Astrocyte of the spinal cord (primary cell): ENCODE measurements at regions not wholly inside any gene's neighbourhood (a gene's known extent, or its start where the extent isn't known, plus 50 kb on each side); places are given as distances from the start of the nearest gene placed in this dataset.
"Not testable (repeated sequence)": the region's sequence is repeated elsewhere in the genome, so short reads cannot be mapped to it uniquely, and the experiment has no call there.

Experiments used
- DNase-seq: peaks from one replicate; pipeline ENCODE4 v3.0.0; 2011; ENCODE audit warnings: low read depth, low spot score
- H3K4me3 ChIP-seq: 2 replicates; pipeline ENCODE4 v1.5.1; 2011; ENCODE audit warnings: low read depth, mild to moderate bottlenecking, low read length, moderate library complexity
- CTCF ChIP-seq: IDR thresholded peaks from 2 replicates; pipeline ENCODE4 v1.5.1; 2012; ENCODE audit warnings: low read depth, mild to moderate bottlenecking, low read length, inconsistent platforms
- in situ Hi-C: cut with HindIII; loops from 2 replicates; pipeline ENCODE4 v1.10.0; 2017; ENCODE audit warnings: low sequenced_read_pairs

- no peak overlapping the region for H3K4me3 ChIP-seq
- in situ Hi-C loops: no loop called here
- DNase-seq: no peak
- no peak for TF ChIP-seq CTCF
Observed at GRCh38 chr10:8688881-8689280, 634.4 kb downstream of the GATA3 start.

- in situ Hi-C loops: no loop called here
- H3K4me3 ChIP-seq: no peak overlapping the region
- no peak for TF ChIP-seq CTCF
Observed at GRCh38 chr10:8691498-8692017, 637.1 kb downstream of the GATA3 start.

GRCh38 chr10:8693635-8694034 is 639.1 kb downstream of the GATA3 start:
- in situ Hi-C loops, DNase-seq, H3K4me3 ChIP-seq: not testable (repeated sequence)

More at GRCh38 chr10:8691498-8692017, 637.1 kb downstream of the GATA3 start:
- DNase-seq: no peak

GRCh38 chr10:8696746-8697145 is 642.3 kb downstream of the GATA3 start:
- TF ChIP-seq CTCF: no peak
- DNase-seq: no peak
- in situ Hi-C loops: no loop called here
- no peak overlapping the region for H3K4me3 ChIP-seq

GRCh38 chr10:8700689-8701088 is 646.2 kb downstream of the GATA3 start:
- no peak overlapping the region for H3K4me3 ChIP-seq
- no peak for TF ChIP-seq CTCF
- in situ Hi-C loops: no loop called here
- DNase-seq: no peak

- H3K4me3 ChIP-seq: no peak overlapping the region
- in situ Hi-C loops: no loop called here
- no peak for DNase-seq
- no peak for TF ChIP-seq CTCF
Observed at GRCh38 chr10:8702181-8702580, 647.7 kb downstream of the GATA3 start.

GRCh38 chr10:8705415-8705814 is 650.9 kb downstream of the GATA3 start:
- in situ Hi-C loops: no loop called here
- H3K4me3 ChIP-seq: no peak overlapping the region
- no peak for DNase-seq
- TF ChIP-seq CTCF: no peak
